OCI-LY3 (cell line): ENCODE measurements at regions not wholly inside any gene's neighbourhood (a gene's known extent, or its start where the extent isn't known, plus 50 kb on each side); places are given as distances from the start of the nearest gene placed in this dataset.

Source experiments
- H2AFZ ChIP-seq: fragments of 200-600, 300-600 bp; shearing (Covaris generic); 2 replicates; pipeline ENCODE4 v1.6.0; 2014; ENCODE audit warnings: antibody characterized with exemption, low read depth, low read length
- H3K27ac ChIP-seq: fragments of 200-600, 300-600 bp; sonication (generic); 2 replicates; pipeline ENCODE4 v1.5.1; 2014; ENCODE audit warnings: mild to moderate bottlenecking, low read length, moderate library complexity, mixed read lengths
- H3K27me3 ChIP-seq: fragments of 200-600, 300-600 bp; sonication (generic); 2 replicates; pipeline ENCODE4 v1.6.1; 2014; ENCODE audit warnings: low read depth, low read length, mixed read lengths
- H3K36me3 ChIP-seq: fragments of 200-600, 300-600 bp; sonication (generic); replicated peaks from 2 replicates; pipeline ENCODE3; 2014; ENCODE audit warnings: low read depth, low read length, mixed read lengths
- H3K4me1 ChIP-seq: fragments of 300-600, 200-600 bp; sonication (generic); 2 replicates; pipeline ENCODE4 v1.6.1; 2014; ENCODE audit warnings: low read length, mixed read lengths
- H3K4me2 ChIP-seq: fragments of 200-600, 300-600 bp; sonication (generic); 2 replicates; pipeline ENCODE4 v1.6.1; 2014; ENCODE audit warnings: low read length, mixed read lengths
- H3K4me3 ChIP-seq: fragments of 300-600, 200-600 bp; sonication (generic); 2 replicates; pipeline ENCODE4 v1.5.1; 2014; ENCODE audit warnings: antibody characterized with exemption, mild to moderate bottlenecking, low read length, moderate library complexity
- H3K79me2 ChIP-seq: fragments of 300-600, 200-600 bp; shearing (Covaris generic); 2 replicates; pipeline ENCODE4 v1.6.1; 2014; ENCODE audit warnings: mild to moderate bottlenecking, low read length, mixed read lengths
- H3K9ac ChIP-seq: fragments of 300-600, 200-600 bp; shearing (Covaris generic); 2 replicates; pipeline ENCODE4 v1.6.0; 2014; ENCODE audit warnings: mild to moderate bottlenecking, low read length, moderate library complexity
- H3K9me3 ChIP-seq: fragments of 200-600, 300-600 bp; shearing (Covaris generic); 2 replicates; pipeline ENCODE4 v1.6.1; 2014; ENCODE audit warnings: low read length, mixed read lengths; ENCODE audit not compliant: insufficient read depth
- H4K20me1 ChIP-seq: fragments of 200-600, 300-600 bp; sonication (generic); 2 replicates; pipeline ENCODE4 v1.6.1; 2016; ENCODE audit warnings: low read length, mixed read lengths; ENCODE audit not compliant: insufficient read depth
- CTCF ChIP-seq: fragments of 200-600, 300-600 bp; sonication (generic); IDR thresholded peaks from 2 replicates; pipeline ENCODE4 v1.5.1; 2014; ENCODE audit warnings: antibody characterized with exemption, low read length, low read depth
- EZH2phosphoT487 ChIP-seq: fragments of 200-600 bp; shearing (Covaris generic); IDR thresholded peaks from 2 replicates; pipeline ENCODE4 v1.6.1; 2018; ENCODE audit warnings: antibody characterized with exemption, mixed run types, low read depth

GRCh38 chr1:87242445-87243185 lies 86.1 kb upstream of the LMO4 start:
- Histone ChIP-seq H4K20me1 (no peaks in the 10 kb centered on the region), H3K4me3 (no peak overlapping the region), H3K79me2 (no peaks in the 10 kb centered on the region), H2AFZ (no peak overlapping the region), H3K4me1 (no peaks in the 10 kb centered on the region), H3K9ac (no peak overlapping the region), H3K27me3 (no peaks in the 10 kb centered on the region), H3K27ac (no peak overlapping the region), H3K4me2 (no peak overlapping the region), H3K9me3 (no peaks in the 10 kb centered on the region), H3K36me3 (no peaks in the 10 kb centered on the region)
- TF ChIP-seq CTCF, result no peak
- TF ChIP-seq EZH2phosphoT487, result no peak

GRCh38 chr1:87243573-87243972 lies 85.1 kb upstream of the LMO4 start:
- H3K27ac ChIP-seq, result no peak overlapping the region
- no peaks in the 10 kb centered on the region for H3K79me2 ChIP-seq
- H3K9me3 ChIP-seq, result no peaks in the 10 kb centered on the region
- H3K36me3 ChIP-seq, result no peaks in the 10 kb centered on the region
- H3K4me2 ChIP-seq, result no peak overlapping the region
- H3K4me1 ChIP-seq, result no peaks in the 10 kb centered on the region
- H3K27me3 ChIP-seq, result no peaks in the 10 kb centered on the region
- H2AFZ ChIP-seq, result no peak overlapping the region
- no peak overlapping the region for H3K4me3 ChIP-seq
- no peak for TF ChIP-seq EZH2phosphoT487
- TF ChIP-seq CTCF, result no peak
- no peak overlapping the region for H3K9ac ChIP-seq
- no peaks in the 10 kb centered on the region for H4K20me1 ChIP-seq

GRCh38 chr1:87246436-87246835 lies 82.2 kb upstream of the LMO4 start:
- no peaks in the 10 kb centered on the region for H3K36me3 ChIP-seq
- TF ChIP-seq EZH2phosphoT487 (no peak), CTCF (no peak)
- no peaks in the 10 kb centered on the region for H3K79me2 ChIP-seq
- H2AFZ ChIP-seq, result no peak overlapping the region
- H3K27me3 ChIP-seq, result no peaks in the 10 kb centered on the region
- H4K20me1 ChIP-seq, result no peaks in the 10 kb centered on the region
- H3K4me2 ChIP-seq, result no peak overlapping the region
- no peak overlapping the region for H3K27ac ChIP-seq
- no peak overlapping the region for H3K9ac ChIP-seq
- H3K9me3 ChIP-seq, result no peaks in the 10 kb centered on the region
- H3K4me1 ChIP-seq, result peaks cover 2% of the 10 kb centered on the region; the same call in 1 of the 2 replicates
- H3K4me3 ChIP-seq, result no peak overlapping the region

GRCh38 chr1:87249803-87250202 lies 78.9 kb upstream of the LMO4 start:
- peaks cover 2% of the 10 kb centered on the region; the same call in 1 of the 2 replicates for H3K4me1 ChIP-seq
- no peak overlapping the region for H3K4me2 ChIP-seq
- no peak overlapping the region for H3K9ac ChIP-seq
- H4K20me1 ChIP-seq, result no peaks in the 10 kb centered on the region
- H3K27ac ChIP-seq, result no peak overlapping the region
- no peak overlapping the region for H2AFZ ChIP-seq
- no peaks in the 10 kb centered on the region for H3K27me3 ChIP-seq
- H3K9me3 ChIP-seq, result no peaks in the 10 kb centered on the region
- no peaks in the 10 kb centered on the region for H3K79me2 ChIP-seq
- H3K36me3 ChIP-seq, result no peaks in the 10 kb centered on the region
- H3K4me3 ChIP-seq, result no peak overlapping the region
- no peak for TF ChIP-seq EZH2phosphoT487
- TF ChIP-seq CTCF, result no peak
